ENCODE measurements at regions not wholly inside any gene's neighbourhood (a gene's known extent, or its start where the extent isn't known, plus 50 kb on each side); places are given as distances from the start of the nearest gene placed in this dataset.
A peak's percentile ranks its signal among the peaks of the same experiment; 100 is the strongest.
"Not testable (repeated sequence)": the region's sequence is repeated elsewhere in the genome, so short reads cannot be mapped to it uniquely, and the experiment has no call there.

GRCh38 chr18:67007999-67008398, 404.1 kb upstream of the CDH19 start:
- no peak for DNase-seq (ENCODE audit: low spot score)

DNA sequence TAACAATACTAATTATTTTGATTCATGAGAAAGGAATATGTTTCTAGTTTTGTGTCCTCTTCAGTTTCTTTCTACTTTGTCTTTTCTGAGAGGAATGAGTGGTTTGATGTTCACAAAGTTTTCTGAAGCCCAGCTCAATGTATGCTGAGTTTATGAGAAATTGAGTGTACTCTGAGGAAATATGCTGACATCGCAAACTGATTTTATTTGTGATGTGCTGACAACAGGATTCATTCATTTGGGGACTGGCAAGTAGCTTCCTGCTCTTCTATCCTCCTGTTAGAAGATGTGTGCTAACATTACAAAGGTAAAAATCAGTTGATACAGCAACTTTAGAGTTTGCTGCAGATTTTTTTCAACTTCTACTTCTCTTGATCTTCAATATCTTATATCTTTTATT, 403.2 kb upstream of the CDH19 start:
- no peak for DNase-seq (ENCODE audit: low spot score)

DNA sequence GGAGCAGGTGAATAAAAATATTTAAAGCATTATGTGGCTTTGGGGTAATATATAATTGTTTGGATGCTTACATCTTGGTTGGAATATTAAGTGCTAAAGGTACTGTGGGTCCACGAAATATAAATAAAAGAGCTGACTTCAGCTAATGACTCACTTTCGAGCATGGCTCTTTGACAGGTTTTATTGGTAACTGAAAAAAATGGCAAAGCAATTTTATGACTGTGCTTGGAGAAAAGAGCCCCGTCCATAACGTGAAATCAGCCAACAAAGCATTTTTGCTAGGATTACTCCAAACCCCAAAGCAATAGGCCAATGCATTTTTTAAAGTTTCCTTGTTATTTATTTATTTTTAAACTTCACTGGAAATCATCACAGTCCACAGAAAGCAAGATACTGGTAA, 397.2 kb upstream of the CDH19 start:
- peak; percentile 55 for DNase-seq (ENCODE audit: low spot score)

- DNase-seq (ENCODE audit: low spot score) = no peak
Measured at GRCh38 chr18:66999003-66999402, 395.1 kb upstream of the CDH19 start.

DNA sequence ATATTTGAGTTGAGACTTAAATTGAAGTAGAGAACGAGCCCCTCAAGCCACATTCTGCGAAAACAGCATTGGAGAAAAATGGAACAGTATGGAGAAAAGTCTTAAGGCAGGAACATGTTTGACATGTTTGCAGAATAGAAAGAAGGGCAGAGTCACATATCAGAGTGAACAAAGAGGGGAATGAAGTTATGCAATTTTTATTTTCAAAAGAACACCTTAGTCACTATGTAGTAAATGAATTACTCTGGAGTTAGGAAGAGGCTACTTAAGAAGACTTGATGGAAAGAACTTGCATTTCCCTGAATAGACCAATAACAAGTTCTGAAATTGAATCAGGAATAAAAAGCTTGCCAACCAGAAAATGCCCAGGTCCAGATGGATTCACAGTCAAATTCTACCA, 391.4 kb upstream of the CDH19 start:
- DNase-seq (ENCODE audit: low spot score) = no peak

- no peak for DNase-seq (ENCODE audit: low spot score)
Measured at GRCh38 chr18:66994790-66995189, 390.9 kb upstream of the CDH19 start.

DNA sequence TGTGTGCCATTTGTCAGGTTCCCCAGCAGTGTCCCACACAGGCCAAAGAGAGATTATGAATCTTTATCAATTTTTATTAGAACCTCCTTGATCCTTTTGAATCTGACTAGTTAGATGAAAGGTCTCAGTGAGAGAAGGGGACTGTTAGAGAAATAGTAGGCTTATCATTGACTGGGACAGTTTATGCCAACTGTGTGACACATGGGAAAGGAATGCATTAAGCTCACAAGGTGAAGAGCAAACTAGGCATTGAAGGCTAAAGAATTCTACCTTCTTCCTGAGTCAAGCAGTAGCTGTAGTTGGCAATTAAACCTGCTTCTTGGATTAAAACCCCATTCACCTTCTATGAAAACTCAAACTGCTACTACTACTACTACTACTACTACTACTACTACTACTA, 389.6 kb upstream of the CDH19 start:
- DNase-seq (ENCODE audit: low spot score) = peak; percentile 13

GRCh38 chr18:66990909-66991308, 387.0 kb upstream of the CDH19 start:
- no peak for DNase-seq (ENCODE audit: low spot score)

GRCh38 chr18:66979009-66979408, 375.1 kb upstream of the CDH19 start:
- no peak for DNase-seq (ENCODE audit: low spot score)

DNA sequence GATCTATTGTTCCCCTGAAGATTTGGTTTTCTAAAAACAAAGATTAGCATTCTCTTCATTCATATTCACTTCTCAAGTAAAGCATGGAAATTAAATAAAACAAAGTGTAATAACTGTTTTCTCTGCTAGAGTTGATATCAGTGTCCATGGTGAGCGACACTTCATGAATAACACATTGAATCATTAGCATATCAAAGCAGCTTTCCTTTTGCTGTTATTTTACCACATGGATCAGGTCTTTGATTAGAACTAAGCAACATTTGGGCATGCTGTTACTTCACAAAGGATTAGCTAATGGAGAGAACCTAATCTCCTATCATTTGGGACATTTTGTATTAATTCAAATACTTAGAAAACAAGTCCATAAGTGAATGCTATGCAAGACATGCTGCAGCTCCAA, 368.8 kb upstream of the CDH19 start:
- no peak for DNase-seq (ENCODE audit: low spot score)

DNA sequence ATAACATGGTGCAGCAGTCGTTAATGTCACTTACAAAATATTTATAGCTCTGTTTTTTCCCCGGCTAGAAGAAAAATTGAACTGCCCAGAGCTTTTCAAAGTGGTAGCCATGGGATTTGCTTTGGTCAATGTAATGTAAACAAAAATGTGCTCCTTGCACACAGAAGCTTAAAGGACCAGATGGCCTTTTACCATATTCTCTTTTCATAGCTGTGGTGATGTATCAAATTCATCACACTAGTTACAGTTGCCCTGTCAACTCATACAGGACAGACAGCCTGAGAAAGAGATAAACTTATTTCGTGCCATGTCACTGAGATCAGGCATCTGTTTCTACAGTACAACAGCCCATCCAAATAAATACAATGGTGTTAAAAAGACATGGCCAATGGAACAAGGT, 368.1 kb upstream of the CDH19 start:
- DNase-seq (ENCODE audit: low spot score) = no peak

DNA sequence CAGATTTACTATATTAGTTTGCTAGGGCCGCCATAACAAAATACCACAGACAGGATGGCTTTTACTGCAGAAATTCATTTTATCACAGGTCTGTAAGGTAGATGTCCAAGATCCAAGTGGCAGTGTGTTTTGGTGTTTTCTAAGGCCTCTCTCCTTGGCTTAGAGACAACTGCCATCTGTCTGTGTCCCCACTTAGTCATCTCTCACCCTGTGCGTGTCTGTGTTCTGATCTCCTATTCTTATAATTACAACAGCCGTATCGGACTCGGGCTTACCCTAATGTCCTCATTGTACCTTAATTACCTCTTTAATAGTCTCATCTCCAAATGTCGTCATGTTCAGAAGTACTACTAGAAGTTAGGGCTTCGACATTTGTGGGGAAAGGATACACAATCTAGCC, 362.3 kb upstream of the CDH19 start:
- no peak for DNase-seq (ENCODE audit: low spot score)

DNA sequence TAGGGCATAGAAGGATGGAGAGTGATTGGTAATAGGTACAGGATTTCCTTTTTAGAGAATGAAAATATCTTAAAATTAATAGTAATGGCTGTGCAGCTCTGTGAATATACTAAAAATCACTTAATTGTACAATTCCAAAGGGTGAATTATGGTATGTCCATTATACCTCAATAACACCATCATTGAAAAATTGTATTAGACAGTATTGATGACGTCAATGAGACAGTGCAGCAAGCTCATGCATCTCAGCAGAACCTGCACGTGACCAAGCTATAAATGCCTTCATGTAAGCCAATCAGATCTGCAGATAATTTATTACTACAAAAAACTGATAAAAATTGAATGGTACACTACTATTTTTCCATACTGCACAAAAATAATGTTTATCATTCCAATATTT, 354.4 kb upstream of the CDH19 start:
- DNase-seq (ENCODE audit: low spot score) = no peak

GRCh38 chr18:66951750-66952149, 347.9 kb upstream of the CDH19 start:
- no peak for DNase-seq (ENCODE audit: low spot score)

DNA sequence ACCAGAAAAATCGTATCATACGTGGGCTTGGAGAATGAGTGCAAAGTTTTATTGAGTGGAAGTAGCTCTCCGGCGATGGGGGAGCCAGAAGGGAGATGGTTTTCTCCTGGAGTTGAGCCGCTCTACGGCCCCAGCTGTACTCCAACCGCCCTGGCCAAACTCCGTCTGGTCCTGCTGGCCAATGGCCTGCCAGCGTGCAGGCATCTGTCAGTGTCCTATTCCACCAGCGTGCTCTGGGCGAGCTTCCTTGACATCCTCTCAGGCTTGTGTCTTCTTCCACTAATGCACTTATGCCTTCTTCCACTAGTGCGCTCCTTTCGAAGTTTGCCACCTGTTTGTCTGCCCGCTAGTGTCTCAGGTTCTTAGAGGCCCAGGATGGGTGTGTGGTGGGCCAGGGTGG, 345.5 kb upstream of the CDH19 start:
- no peak for DNase-seq (ENCODE audit: low spot score)

DNA sequence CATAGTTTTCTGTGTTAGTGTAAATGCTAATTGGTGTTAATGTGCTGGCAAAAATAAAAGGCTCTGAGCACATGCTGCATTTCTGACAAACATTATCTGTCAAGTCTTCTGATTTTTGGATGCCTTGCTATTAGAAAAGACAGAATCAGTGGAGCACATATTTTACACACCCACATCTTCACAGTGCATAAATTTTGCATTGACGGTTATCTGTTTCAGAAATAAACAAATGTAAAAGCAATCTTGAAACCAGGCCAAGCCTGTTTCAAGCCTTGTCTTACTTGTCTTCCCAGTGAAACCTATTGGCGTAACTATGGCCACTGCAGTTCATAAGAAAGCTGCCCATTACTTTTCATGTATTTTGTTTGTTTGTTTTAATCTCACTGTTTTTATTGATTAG, 333.7 kb upstream of the CDH19 start:
- no peak for DNase-seq (ENCODE audit: low spot score)

DNA sequence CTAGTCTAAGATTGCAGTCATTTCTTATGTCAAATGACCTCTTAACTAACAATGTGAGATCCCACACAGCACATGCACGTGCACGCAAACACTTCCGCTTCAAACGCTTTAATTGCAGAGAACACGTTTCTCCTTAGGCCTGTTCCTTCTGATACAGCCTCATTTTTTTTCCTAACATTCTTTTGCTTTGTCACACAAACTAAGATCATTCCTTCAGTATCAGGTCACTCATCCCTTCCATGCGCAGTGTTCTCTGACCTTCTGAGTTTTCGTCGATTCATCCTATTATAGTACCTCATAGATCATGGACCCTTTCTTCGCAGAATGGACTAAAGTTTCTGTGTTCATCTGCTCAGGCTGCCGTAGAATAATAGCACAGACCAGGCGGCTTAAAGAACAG, 327.1 kb upstream of the CDH19 start:
- DNase-seq (ENCODE audit: low spot score) = no peak

DNA sequence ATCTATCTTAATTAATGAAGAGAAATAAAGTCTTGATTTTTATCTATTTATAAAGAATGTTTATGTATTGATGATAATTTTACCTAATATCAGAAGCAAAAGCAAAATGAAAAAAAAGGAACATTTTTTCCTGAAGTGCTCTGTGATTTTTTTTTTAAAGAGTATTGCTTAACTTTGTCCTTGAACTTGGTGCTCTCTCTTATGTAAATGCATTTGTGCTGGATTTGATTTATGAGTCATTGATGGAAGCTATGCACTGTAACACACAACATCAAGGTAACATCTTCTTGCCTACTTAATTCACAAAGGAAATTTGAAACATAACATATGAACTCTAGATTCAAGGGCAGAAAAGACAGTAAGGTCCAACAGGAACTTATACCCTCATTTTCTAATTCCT, 312.9 kb upstream of the CDH19 start:
- DNase-seq (ENCODE audit: low spot score) = no peak

GRCh38 chr18:66900837-66901236, 296.9 kb upstream of the CDH19 start:
- no peak for DNase-seq (ENCODE audit: low spot score)

- DNase-seq (ENCODE audit: low spot score) = no peak
Measured at GRCh38 chr18:66895631-66896030, 291.7 kb upstream of the CDH19 start.

DNA sequence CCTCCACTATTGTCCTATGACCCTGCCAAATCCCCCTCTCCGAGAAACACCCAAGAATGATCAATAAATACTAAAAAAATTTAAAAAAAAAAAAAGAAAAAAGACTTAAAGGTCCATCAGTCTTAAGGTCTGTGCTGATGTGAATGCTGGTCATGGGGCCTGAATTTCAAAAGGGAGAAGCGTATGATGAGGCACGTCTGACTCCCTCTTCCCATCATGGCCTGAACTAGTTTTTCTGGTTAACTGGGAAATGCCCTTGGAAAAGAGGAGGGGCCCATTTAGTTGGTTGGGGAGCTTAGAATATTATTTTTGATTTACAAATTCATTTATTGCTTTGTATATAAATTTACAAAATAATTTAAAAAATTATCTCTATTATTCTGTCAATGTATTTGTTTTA, 291.0 kb upstream of the CDH19 start:
- no peak for DNase-seq (ENCODE audit: low spot score)

GRCh38 chr18:66892388-66892787, 288.5 kb upstream of the CDH19 start:
- not testable (repeated sequence) for DNase-seq (ENCODE audit: low spot score)

GRCh38 chr18:66874812-66875474, 271.1 kb upstream of the CDH19 start:
- DNase-seq (ENCODE audit: low spot score) = no peak

GRCh38 chr18:66874375-66874774, 270.5 kb upstream of the CDH19 start:
- DNase-seq (ENCODE audit: low spot score) = no peak

DNA sequence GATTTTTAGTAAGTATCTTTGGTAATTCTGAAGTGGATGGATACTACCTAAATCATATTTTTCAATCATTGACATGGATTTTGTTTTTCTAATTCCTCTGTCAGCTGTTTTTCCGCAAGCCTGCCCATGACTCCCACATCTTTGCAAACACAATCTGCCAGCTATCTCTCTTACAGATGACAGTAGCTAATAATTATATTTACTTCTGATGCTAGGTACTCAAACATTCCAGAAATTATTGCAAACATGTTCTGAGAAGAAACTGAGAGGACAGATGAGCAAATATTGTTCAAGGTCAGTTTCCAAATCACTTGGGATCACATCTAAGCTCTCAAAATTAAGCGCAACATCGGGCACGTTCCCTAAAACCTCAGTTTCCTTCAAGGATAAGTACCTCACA, 270.0 kb upstream of the CDH19 start:
- DNase-seq (ENCODE audit: low spot score) = no peak

Data from H4 (cell line).